Smooth muscle cell (in vitro differentiated cells): ENCODE measurements at regions not wholly inside any gene's neighbourhood (a gene's known extent, or its start where the extent isn't known, plus 50 kb on each side); places are given as distances from the start of the nearest gene placed in this dataset.
A peak's percentile ranks its signal among the peaks of the same experiment; 100 is the strongest.

Experiments
- DNase-seq: peaks from one replicate; lab custom pipeline; 2025; ENCODE audit not compliant: unreplicated experiment; lab: John Stamatoyannopoulos, UW
- H2AFZ ChIP-seq: fragments of 200-600 bp; sonication (generic); 2 replicates; pipeline ENCODE4 v1.6.0; 2016; ENCODE audit warnings: antibody characterized with exemption, low read depth, mild to moderate bottlenecking
- H3F3A ChIP-seq: fragments of 200-600 bp; sonication (generic); 2 replicates; pipeline ENCODE4 v1.6.0; 2017; ENCODE audit warnings: antibody characterized with exemption, low read depth
- H3K27ac ChIP-seq: fragments of 200-600 bp; sonication (generic); 2 replicates; pipeline ENCODE4 v1.5.1; 2016; ENCODE audit warnings: low read depth, mild to moderate bottlenecking
- H3K27me3 ChIP-seq: fragments of 200-600 bp; sonication (generic); 2 replicates; pipeline ENCODE4 v1.6.1; 2016; ENCODE audit warnings: low read depth, mild to moderate bottlenecking
- H3K36me3 ChIP-seq: fragments of 200-600 bp; sonication (generic); 2 replicates; pipeline ENCODE4 v1.5.1; 2016; ENCODE audit warnings: low read depth
- H3K4me1 ChIP-seq: fragments of 200-600 bp; sonication (generic); 2 replicates; pipeline ENCODE4 v1.5.1; 2016; ENCODE audit warnings: low read depth
- H3K4me2 ChIP-seq: fragments of 200-600 bp; sonication (generic); 2 replicates; pipeline ENCODE4 v1.6.0; 2016; ENCODE audit warnings: mild to moderate bottlenecking
- H3K4me3 ChIP-seq: fragments of 200-600 bp; sonication (generic); 2 replicates; pipeline ENCODE4 v1.5.1; 2016; ENCODE audit warnings: mild to moderate bottlenecking
- H3K79me2 ChIP-seq: fragments of 200-600 bp; sonication (generic); 2 replicates; pipeline ENCODE4 v1.6.0; 2016; ENCODE audit warnings: low read depth, mild to moderate bottlenecking
- H3K9ac ChIP-seq: fragments of 200-600 bp; sonication (generic); 2 replicates; pipeline ENCODE4 v1.6.0; 2016; ENCODE audit warnings: low read depth
- H3K9me3 ChIP-seq: fragments of 200-600 bp; sonication (generic); replicated peaks from 2 replicates; pipeline ENCODE4 v1.5.1; 2016; ENCODE audit warnings: low read depth
- H4K20me1 ChIP-seq: fragments of 200-600 bp; sonication (generic); 2 replicates; pipeline ENCODE4 v1.6.0; 2016; ENCODE audit warnings: low read depth
- CTCF ChIP-seq: fragments of 200-600 bp; sonication (generic); IDR thresholded peaks from 2 replicates; pipeline ENCODE4 v1.5.1; 2017; ENCODE audit warnings: borderline replicate concordance, mild to moderate bottlenecking, antibody characterized with exemption; ENCODE audit not compliant: insufficient read depth, poor library complexity, severe bottlenecking
- WGBS: methylation state at CpG from one replicate; pipeline ENCODE4 v1.1.7; 2016; ENCODE audit warnings: low lambda C conversion rate; 5-methylcytosine and 5-hydroxymethylcytosine counted together

- H2AFZ ChIP-seq, result no peak overlapping the region
- peaks cover 11% of the 10 kb centered on the region for H3F3A ChIP-seq
- H3K9ac ChIP-seq, result no peak overlapping the region
- H4K20me1 ChIP-seq, result peaks cover 98% of the 10 kb centered on the region
- no peaks in the 10 kb centered on the region for H3K4me1 ChIP-seq
- 84% methylated on average over 13 of the region's 13 CpGs for WGBS
- H3K79me2 ChIP-seq, result peaks cover 82% of the 10 kb centered on the region
- H3K27me3 ChIP-seq, result no peaks in the 10 kb centered on the region
- no peak for TF ChIP-seq CTCF
- no peak for DNase-seq
- H3K36me3 ChIP-seq, result no peaks in the 10 kb centered on the region
- H3K4me3 ChIP-seq, result no peak overlapping the region
- H3K27ac ChIP-seq, result peak overlapping the region; percentile 31
- no peak overlapping the region for H3K4me2 ChIP-seq
- H3K9me3 ChIP-seq, result no peaks in the 10 kb centered on the region
These were observed 269.7 kb downstream of the SEC14L1 start for GRCh38 chr17:77410470-77410869.

- H3K4me3 ChIP-seq, result no peak overlapping the region
- no peak overlapping the region for H3K9ac ChIP-seq
- no peak for DNase-seq
- no peak overlapping the region for H3K27ac ChIP-seq
- H3K79me2 ChIP-seq, result peaks cover 93% of the 10 kb centered on the region
- H3K9me3 ChIP-seq, result no peaks in the 10 kb centered on the region
- whole genome bisulfite sequencing, result 96% methylated on average over 15 of the region's 15 CpGs
- no peaks in the 10 kb centered on the region for H3K27me3 ChIP-seq
- TF ChIP-seq CTCF, result no peak
- no peaks in the 10 kb centered on the region for H3K36me3 ChIP-seq
- H2AFZ ChIP-seq, result no peak overlapping the region
- no peak overlapping the region for H3K4me2 ChIP-seq
- peaks cover 98% of the 10 kb centered on the region for H4K20me1 ChIP-seq
- H3K4me1 ChIP-seq, result peaks cover 11% of the 10 kb centered on the region
- peaks cover 11% of the 10 kb centered on the region for H3F3A ChIP-seq
These were observed 274.1 kb downstream of the SEC14L1 start for GRCh38 chr17:77414811-77415400.

GRCh38 chr17:77416105-77416713 is 275.4 kb downstream of the SEC14L1 start:
- no peak overlapping the region for H2AFZ ChIP-seq
- 92% methylated on average over 17 of the region's 17 CpGs for WGBS
- peaks cover 23% of the 10 kb centered on the region for H3K4me1 ChIP-seq
- H3K27ac ChIP-seq, result no peak overlapping the region
- peaks cover 98% of the 10 kb centered on the region for H4K20me1 ChIP-seq
- no peak for DNase-seq
- peaks cover 11% of the 10 kb centered on the region for H3F3A ChIP-seq
- H3K9ac ChIP-seq, result no peak overlapping the region
- no peak for TF ChIP-seq CTCF
- H3K79me2 ChIP-seq, result peaks cover 94% of the 10 kb centered on the region
- H3K36me3 ChIP-seq, result no peaks in the 10 kb centered on the region
- no peaks in the 10 kb centered on the region for H3K9me3 ChIP-seq
- no peaks in the 10 kb centered on the region for H3K27me3 ChIP-seq
- no peak overlapping the region for H3K4me3 ChIP-seq
- no peak overlapping the region for H3K4me2 ChIP-seq

- H3K4me2 ChIP-seq, result no peak overlapping the region
- H3K36me3 ChIP-seq, result no peaks in the 10 kb centered on the region
- H3F3A ChIP-seq, result peaks cover 7% of the 10 kb centered on the region
- H3K79me2 ChIP-seq, result peaks cover 94% of the 10 kb centered on the region
- peaks cover 98% of the 10 kb centered on the region for H4K20me1 ChIP-seq
- H3K4me3 ChIP-seq, result no peak overlapping the region
- no peak for TF ChIP-seq CTCF
- H2AFZ ChIP-seq, result no peak overlapping the region
- H3K4me1 ChIP-seq, result peaks cover 32% of the 10 kb centered on the region
- no peak for DNase-seq
- H3K9me3 ChIP-seq, result no peaks in the 10 kb centered on the region
- no peaks in the 10 kb centered on the region for H3K27me3 ChIP-seq
- no peak overlapping the region for H3K9ac ChIP-seq
- no peak overlapping the region for H3K27ac ChIP-seq
- WGBS, result 94% methylated on average over 12 of the region's 12 CpGs
These were observed 276.8 kb downstream of the SEC14L1 start for GRCh38 chr17:77417575-77417974.
